Gastrocnemius medialis (tissue), 4 donors: ENCODE measurements at regions not wholly inside any gene's neighbourhood (a gene's known extent, or its start where the extent isn't known, plus 50 kb on each side); places are given as distances from the start of the nearest gene placed in this dataset.

Source experiments
- CTCF ChIP-seq, 5 experiments: fragments of 450-650 bp in 3 of 5; fragments of 200-600 bp in 2 of 5; sonication (generic) in 2 of 5; IDR thresholded peaks in 4 of 5; conservative IDR thresholded peaks in 1 of 5; 1 replicate in 4 of 5; 2 replicates in 1 of 5; pipeline ENCODE4 v1.5.1; 2016 to 2019; ENCODE audit warnings: antibody characterized with exemption in 5 of 5, mild to moderate bottlenecking in 3 of 5, moderate library complexity in 3 of 5
- POLR2A ChIP-seq, 2 donors: fragments of 450-650 bp; IDR thresholded peaks; one replicate each; pipeline ENCODE4 v1.6.1; 2017; ENCODE audit warnings: antibody characterized with exemption in 2 of 2, mild to moderate bottlenecking in 2 of 2, moderate library complexity in 2 of 2

GRCh38 chr17:70296456-70296855 lies 127.1 kb downstream of the KCNJ2 start:
- no peak for TF ChIP-seq POLR2A (IDR thresholded peaks at IDR 0.05)
- TF ChIP-seq CTCF (IDR thresholded peaks at IDR 0.05 in 4 of 5, conservative IDR thresholded peaks at IDR 0.05 in 1 of 5), result no peak
